HG02571 (cell line): ENCODE measurements at regions not wholly inside any gene's neighbourhood (a gene's known extent, or its start where the extent isn't known, plus 50 kb on each side); places are given as distances from the start of the nearest gene placed in this dataset.

ENCODE experiments used
- ATAC-seq: cut with Tn5 transposase; IDR thresholded peaks from one replicate; pipeline ENCODE4 v1.9.1; 2021; ENCODE audit warnings: mild to moderate bottlenecking, moderate library complexity; ENCODE audit not compliant: unreplicated experiment

GRCh38 chr6:170100046-170100445, 190.8 kb downstream of the DLL1 start:
- no peak for ATAC-seq

GRCh38 chr6:170099387-170099786, 191.5 kb downstream of the DLL1 start:
- no peak for ATAC-seq

- no peak for ATAC-seq
These were observed 192.3 kb downstream of the DLL1 start for GRCh38 chr6:170098428-170099170.

GRCh38 chr6:170097505-170098427, 193.1 kb downstream of the DLL1 start:
- no peak for ATAC-seq

GRCh38 chr6:170096803-170097504, 193.9 kb downstream of the DLL1 start:
- ATAC-seq: no peak

- no peak for ATAC-seq
These were observed 194.6 kb downstream of the DLL1 start for GRCh38 chr6:170096191-170096802.

- no peak for ATAC-seq
These were observed 195.5 kb downstream of the DLL1 start for GRCh38 chr6:170095273-170095981.

GRCh38 chr6:170094686-170095272, 196.1 kb downstream of the DLL1 start:
- ATAC-seq: no peak

- no peak for ATAC-seq
These were observed 197.0 kb downstream of the DLL1 start for GRCh38 chr6:170093658-170094596.

GRCh38 chr6:170093276-170093657, 197.6 kb downstream of the DLL1 start:
- ATAC-seq: no peak

- ATAC-seq: no peak
These were observed 198.1 kb downstream of the DLL1 start for GRCh38 chr6:170092826-170093225.

- no peak for ATAC-seq
These were observed 199.0 kb downstream of the DLL1 start for GRCh38 chr6:170091639-170092579.

- ATAC-seq: no peak
These were observed 199.8 kb downstream of the DLL1 start for GRCh38 chr6:170091000-170091638.

GRCh38 chr6:170090561-170090960, 200.3 kb downstream of the DLL1 start:
- no peak for ATAC-seq

- ATAC-seq: peak; percentile 16
These were observed 200.9 kb downstream of the DLL1 start for GRCh38 chr6:170089963-170090362.

GRCh38 chr6:170088582-170088955, 202.3 kb downstream of the DLL1 start:
- no peak for ATAC-seq

GRCh38 chr6:170087941-170088581, 202.8 kb downstream of the DLL1 start:
- no peak for ATAC-seq
